KMS-11 (cell line): ENCODE measurements at regions not wholly inside any gene's neighbourhood (a gene's known extent, or its start where the extent isn't known, plus 50 kb on each side); places are given as distances from the start of the nearest gene placed in this dataset.

Experiments used
- H2AFZ ChIP-seq: fragments of 200-600 bp; sonication (generic); 2 replicates; pipeline ENCODE4 v1.6.1; 2016; ENCODE audit warnings: antibody characterized with exemption, mixed run types, low read depth
- H3K27ac ChIP-seq: fragments of 200-600 bp; sonication (generic); 2 replicates; pipeline ENCODE4 v1.6.1; 2016; ENCODE audit warnings: mild to moderate bottlenecking, mixed run types
- H3K27me3 ChIP-seq: fragments of 200-600 bp; sonication (generic); 2 replicates; pipeline ENCODE4 v1.6.1; 2017; ENCODE audit warnings: mild to moderate bottlenecking, low read depth, mixed run types, moderate library complexity; ENCODE audit not compliant: insufficient read depth
- H3K36me3 ChIP-seq: fragments of 200-600 bp; sonication (generic); 2 replicates; pipeline ENCODE4 v1.6.1; 2017; ENCODE audit warnings: mild to moderate bottlenecking, mixed run types; ENCODE audit not compliant: insufficient read depth
- H3K4me1 ChIP-seq: fragments of 200-600 bp; sonication (generic); 2 replicates; pipeline ENCODE4 v1.6.1; 2016; ENCODE audit warnings: mild to moderate bottlenecking, low read depth, mixed run types; ENCODE audit not compliant: poor library complexity, severe bottlenecking
- H3K4me2 ChIP-seq: fragments of 200-600 bp; sonication (generic); 2 replicates; pipeline ENCODE4 v1.7.0; 2016; ENCODE audit warnings: mild to moderate bottlenecking, mixed run types
- H3K4me3 ChIP-seq: fragments of 200-600 bp; sonication (generic); IDR thresholded peaks from 2 replicates; pipeline ENCODE4 v1.6.1; 2017; ENCODE audit warnings: low read depth, low read length, mixed read lengths; ENCODE audit not compliant: insufficient read depth
- H3K79me2 ChIP-seq: fragments of 200-600 bp; sonication (generic); 2 replicates; pipeline ENCODE4 v1.6.1; 2016; ENCODE audit warnings: low read depth, mixed run types; ENCODE audit not compliant: insufficient read depth
- H3K9ac ChIP-seq: fragments of 200-600 bp; sonication (generic); 2 replicates; pipeline ENCODE4 v1.6.1; 2016; ENCODE audit warnings: mild to moderate bottlenecking, mixed run types
- H4K20me1 ChIP-seq: fragments of 200-600 bp; sonication (generic); 2 replicates; pipeline ENCODE4 v1.6.1; 2016; ENCODE audit warnings: mild to moderate bottlenecking, mixed run types; ENCODE audit not compliant: insufficient read depth
- TF ChIP-seq, protein P1 (sequence below): fragments of 200-600 bp; sonication (generic); conservative IDR thresholded peaks from 2 replicates; pipeline ENCODE4 v1.6.1; 2017; ENCODE audit warnings: low read depth, mild to moderate bottlenecking, antibody characterized with exemption, low read length, moderate library complexity, mixed read lengths

DNA sequence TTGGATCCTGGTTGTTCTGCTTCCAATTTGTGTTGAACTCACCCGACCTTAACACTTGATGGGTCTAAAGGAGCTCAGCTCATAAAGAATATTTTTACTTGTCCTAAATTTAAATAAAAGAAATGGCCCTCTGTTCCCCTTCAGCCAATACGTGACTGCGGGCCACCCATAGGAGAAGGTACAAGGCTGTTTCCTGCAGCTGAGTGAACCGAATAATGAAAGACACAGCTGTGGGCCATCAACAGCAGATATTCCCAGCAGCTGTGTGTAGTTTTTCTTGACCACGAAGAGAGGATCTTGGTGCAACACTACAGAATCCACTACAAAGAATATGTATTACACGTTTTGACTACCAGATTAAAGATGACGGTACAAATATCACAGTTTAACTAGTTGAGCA lies 1431.6 kb downstream of the CDH11 start:
- Histone ChIP-seq H3K27ac (no peak overlapping the region), H3K79me2 (no peaks in the 10 kb centered on the region), H3K36me3 (no peaks in the 10 kb centered on the region), H3K9ac (no peak overlapping the region), H4K20me1 (no peaks in the 10 kb centered on the region), H3K27me3 (no peaks in the 10 kb centered on the region), H3K4me2 (no peak overlapping the region), H3K4me3 (no peak overlapping the region), H3K4me1 (no peaks in the 10 kb centered on the region), H2AFZ (no peak overlapping the region)
- TF ChIP-seq, protein P1, sequence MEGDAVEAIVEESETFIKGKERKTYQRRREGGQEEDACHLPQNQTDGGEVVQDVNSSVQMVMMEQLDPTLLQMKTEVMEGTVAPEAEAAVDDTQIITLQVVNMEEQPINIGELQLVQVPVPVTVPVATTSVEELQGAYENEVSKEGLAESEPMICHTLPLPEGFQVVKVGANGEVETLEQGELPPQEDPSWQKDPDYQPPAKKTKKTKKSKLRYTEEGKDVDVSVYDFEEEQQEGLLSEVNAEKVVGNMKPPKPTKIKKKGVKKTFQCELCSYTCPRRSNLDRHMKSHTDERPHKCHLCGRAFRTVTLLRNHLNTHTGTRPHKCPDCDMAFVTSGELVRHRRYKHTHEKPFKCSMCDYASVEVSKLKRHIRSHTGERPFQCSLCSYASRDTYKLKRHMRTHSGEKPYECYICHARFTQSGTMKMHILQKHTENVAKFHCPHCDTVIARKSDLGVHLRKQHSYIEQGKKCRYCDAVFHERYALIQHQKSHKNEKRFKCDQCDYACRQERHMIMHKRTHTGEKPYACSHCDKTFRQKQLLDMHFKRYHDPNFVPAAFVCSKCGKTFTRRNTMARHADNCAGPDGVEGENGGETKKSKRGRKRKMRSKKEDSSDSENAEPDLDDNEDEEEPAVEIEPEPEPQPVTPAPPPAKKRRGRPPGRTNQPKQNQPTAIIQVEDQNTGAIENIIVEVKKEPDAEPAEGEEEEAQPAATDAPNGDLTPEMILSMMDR = no peak

DNA sequence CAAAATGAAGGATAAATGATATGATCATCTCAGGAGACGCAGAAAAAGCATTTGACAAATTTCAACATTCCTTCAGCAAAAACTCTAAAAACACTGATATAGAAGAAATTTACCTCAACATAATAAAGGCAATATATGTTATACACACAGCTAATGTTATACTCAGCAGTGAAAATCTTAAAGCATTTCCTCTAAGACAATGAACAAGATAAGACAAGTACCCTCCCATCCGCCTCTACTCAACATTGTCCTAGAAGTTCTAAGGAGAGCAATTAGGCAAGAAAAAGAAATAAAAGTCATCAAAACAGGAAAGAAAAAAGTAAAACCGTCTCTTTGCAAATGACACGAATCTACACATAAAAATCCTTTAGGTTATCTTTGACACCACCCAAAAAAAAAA lies 1432.8 kb downstream of the CDH11 start:
- Histone ChIP-seq H3K4me2 (no peak overlapping the region), H3K9ac (no peak overlapping the region), H3K4me1 (no peaks in the 10 kb centered on the region), H2AFZ (no peak overlapping the region), H3K27me3 (no peaks in the 10 kb centered on the region), H3K36me3 (no peaks in the 10 kb centered on the region), H3K27ac (no peak overlapping the region), H3K4me3 (no peak overlapping the region), H4K20me1 (no peaks in the 10 kb centered on the region), H3K79me2 (no peaks in the 10 kb centered on the region)
- TF ChIP-seq, protein P1 = no peak

DNA sequence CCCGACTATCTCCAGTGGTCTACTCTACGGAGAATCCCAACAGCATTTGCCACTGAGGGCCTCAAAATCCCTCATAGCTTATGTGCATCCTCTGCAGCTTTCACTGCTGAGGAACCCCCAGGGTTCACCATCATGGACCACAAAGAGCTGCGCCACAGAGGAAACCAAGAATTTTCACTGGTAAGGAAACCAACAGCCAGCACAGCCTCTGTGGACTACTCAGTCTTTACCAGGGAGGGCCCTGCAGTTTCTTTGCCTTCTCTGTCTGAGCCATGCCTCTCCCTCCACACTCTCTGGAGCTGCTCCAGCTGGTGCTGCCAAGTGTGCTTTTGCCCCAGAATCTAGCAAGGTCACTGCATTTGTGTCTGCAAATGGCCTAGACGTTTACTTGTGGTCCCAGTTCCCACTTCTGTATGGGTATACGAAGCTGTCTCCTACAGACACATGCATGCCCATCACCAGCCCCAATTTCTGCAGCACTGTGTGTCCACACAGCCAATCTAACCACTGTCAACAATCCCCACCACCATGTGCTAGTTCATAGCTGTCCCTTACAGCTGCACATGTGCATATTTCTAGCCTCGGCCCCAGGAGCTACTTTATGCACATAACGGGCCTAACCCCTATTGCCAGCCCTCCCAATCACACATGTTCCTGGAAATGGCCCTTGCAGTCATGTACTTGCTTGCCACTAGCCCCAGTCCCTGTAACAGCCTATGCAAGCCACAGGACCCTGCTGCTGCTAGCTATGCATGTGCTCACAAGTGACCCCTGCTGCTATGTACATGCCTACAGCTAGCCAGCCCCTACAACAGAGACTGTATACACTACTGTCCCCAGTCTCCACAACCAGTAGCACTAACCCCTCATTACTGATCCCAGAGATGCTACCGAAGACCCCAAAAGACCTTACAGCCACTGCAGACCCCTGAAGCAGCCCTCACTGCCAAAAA lies 1437.4 kb downstream of the CDH11 start:
- no peaks in the 10 kb centered on the region for H3K4me1 ChIP-seq
- H3K27me3 ChIP-seq = no peaks in the 10 kb centered on the region
- no peak overlapping the region for H3K4me3 ChIP-seq
- no peaks in the 10 kb centered on the region for H3K36me3 ChIP-seq
- no peak overlapping the region for H3K27ac ChIP-seq
- no peaks in the 10 kb centered on the region for H3K79me2 ChIP-seq
- TF ChIP-seq, protein P1 = no peak
- H3K4me2 ChIP-seq = no peak overlapping the region
- H3K9ac ChIP-seq = no peak overlapping the region
- H2AFZ ChIP-seq = no peak overlapping the region
- no peaks in the 10 kb centered on the region for H4K20me1 ChIP-seq

DNA sequence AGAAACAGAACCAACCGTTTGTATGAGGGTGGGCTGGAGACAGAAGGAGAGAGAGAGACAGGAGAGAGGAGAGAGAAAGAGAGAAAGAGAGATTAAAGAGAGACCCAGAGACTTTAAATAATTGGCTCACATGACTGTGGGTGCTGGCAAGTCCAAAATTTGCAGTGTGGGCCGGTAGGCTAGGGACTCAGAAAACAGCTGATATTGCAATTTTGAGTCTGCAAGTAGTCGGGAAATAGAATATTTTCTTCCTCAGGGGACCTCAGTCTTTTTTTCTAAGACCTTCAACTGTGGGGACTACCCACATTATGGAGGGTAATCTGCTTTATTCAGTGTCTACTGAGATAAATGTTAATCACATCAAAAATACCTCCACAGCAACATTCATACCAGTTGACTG lies 1439.0 kb downstream of the CDH11 start:
- Histone ChIP-seq H4K20me1 (no peaks in the 10 kb centered on the region), H3K4me2 (no peak overlapping the region), H3K4me1 (no peaks in the 10 kb centered on the region), H3K9ac (no peak overlapping the region), H3K79me2 (no peaks in the 10 kb centered on the region), H2AFZ (no peak overlapping the region), H3K36me3 (no peaks in the 10 kb centered on the region), H3K4me3 (no peak overlapping the region), H3K27ac (no peak overlapping the region), H3K27me3 (no peaks in the 10 kb centered on the region)
- TF ChIP-seq, protein P1 = no peak
